CD8-positive, alpha-beta memory T cell (primary cell): ENCODE measurements at regions not wholly inside any gene's neighbourhood (a gene's known extent, or its start where the extent isn't known, plus 50 kb on each side); places are given as distances from the start of the nearest gene placed in this dataset.

Experiments
- CTCF ChIA-PET: fragments of 350-600 bp; sonication (Branson Sonifier 250); formaldehyde crosslinking; loops from one replicate; lab custom pipeline; 2021; ENCODE audit warnings: antibody characterized with exemption; lab: Charles Lee
- POLR2A ChIA-PET: fragments of 350-600 bp; sonication (Branson Sonifier 250); formaldehyde crosslinking; loops from one replicate; lab custom pipeline; 2021; ENCODE audit warnings: antibody characterized with exemption; lab: Charles Lee
- DNase-seq, 5 donors: peaks; one replicate each; pipeline versions ENCODE4 v3.0.0 to v3.0.0-alpha.2; 2020 to 2022; ENCODE audit warnings: mixed read lengths in 1 of 5
- H3K27ac ChIP-seq: one replicate; pipeline ENCODE4 v1.7.0; 2013; ENCODE audit warnings: low read depth, mild to moderate bottlenecking, low read length, moderate library complexity
- H3K27me3 ChIP-seq: 2 replicates; pipeline ENCODE4 v1.7.0; 2013; ENCODE audit warnings: low read length, mild to moderate bottlenecking; ENCODE audit not compliant: insufficient read depth, poor library complexity, severe bottlenecking
- H3K36me3 ChIP-seq: 2 replicates; pipeline ENCODE4 v1.7.0; 2013; ENCODE audit warnings: mild to moderate bottlenecking, low read length, moderate library complexity; ENCODE audit not compliant: insufficient read depth
- H3K4me1 ChIP-seq: 2 replicates; pipeline ENCODE4 v1.7.0; 2013; ENCODE audit warnings: mild to moderate bottlenecking, low read length, moderate library complexity; ENCODE audit not compliant: insufficient read depth
- H3K4me3 ChIP-seq: 2 replicates; pipeline ENCODE4 v1.7.0; 2013; ENCODE audit warnings: mild to moderate bottlenecking, low read length
- H3K9me3 ChIP-seq: 2 replicates; pipeline ENCODE4 v1.7.0; 2013; ENCODE audit warnings: mild to moderate bottlenecking, low read length
- H3K27ac Mint-ChIP-seq, 8 donors: one replicate each; pipeline ENCODE4 v1.8.0; 2020 to 2021; ENCODE audit warnings: mixed read lengths in 8 of 8, mild to moderate bottlenecking in 6 of 8, inconsistent platforms in 3 of 8, moderate library complexity in 3 of 8
- H3K27me3 Mint-ChIP-seq, 2 donors: one replicate each; pipeline ENCODE4 v1.8.0; 2020 to 2021; ENCODE audit warnings: mixed read lengths in 2 of 2, mild to moderate bottlenecking in 1 of 2, moderate library complexity in 1 of 2
- H3K36me3 Mint-ChIP-seq, 3 donors: one replicate each; pipeline ENCODE4 v1.8.0; 2020 to 2021; ENCODE audit warnings: mixed read lengths in 3 of 3, inconsistent platforms in 1 of 3, mild to moderate bottlenecking in 1 of 3
- H3K4me1 Mint-ChIP-seq, 3 donors: one replicate each; pipeline ENCODE4 v1.8.0; 2020 to 2021; ENCODE audit warnings: mixed read lengths in 3 of 3, inconsistent platforms in 1 of 3, mild to moderate bottlenecking in 1 of 3
- H3K4me3 Mint-ChIP-seq, 7 donors: one replicate each; pipeline ENCODE4 v1.8.0; 2020 to 2021; ENCODE audit warnings: mixed read lengths in 7 of 7, mild to moderate bottlenecking in 6 of 7, moderate library complexity in 4 of 7, inconsistent platforms in 2 of 7
- H3K9me3 Mint-ChIP-seq, 5 donors: one replicate each; pipeline ENCODE4 v1.8.0; 2020 to 2022; ENCODE audit warnings: mixed read lengths in 5 of 5, mild to moderate bottlenecking in 3 of 5, moderate library complexity in 2 of 5, inconsistent platforms in 1 of 5

- ChIA-PET POLR2A (no interaction called here), CTCF (interaction anchor here (1.1 kb wide), 1 partner anchor 10 kb away, joined by 5 read pairs; no protein-coding TSS in a partner anchor)
- H3K27me3 ChIP-seq: no peaks in the 10 kb centered on the region
- H3K9me3 ChIP-seq: no peaks in the 10 kb centered on the region
- Mint-ChIP-seq H3K27me3 (peaks cover 0 to 2% of the 10 kb centered on the region in 2 donors), H3K27ac (no peak overlapping the region), H3K4me3 (no peak overlapping the region), H3K9me3 (peaks cover 5 to 18% (median 11%) of the 10 kb centered on the region in 5 donors), H3K36me3 (no peaks in the 10 kb centered on the region), H3K4me1 (no peaks in the 10 kb centered on the region)
- no peak overlapping the region for H3K4me3 ChIP-seq
- no peaks in the 10 kb centered on the region for H3K4me1 ChIP-seq
- H3K36me3 ChIP-seq: no peaks in the 10 kb centered on the region
- H3K27ac ChIP-seq: no peak overlapping the region
- DNase-seq: no peak
Observed at GRCh38 chr7:70940597-70940996, 191.3 kb upstream of the GALNT17 start.

GRCh38 chr7:70942791-70943190, 189.2 kb upstream of the GALNT17 start:
- no peaks in the 10 kb centered on the region for H3K36me3 ChIP-seq
- Mint-ChIP-seq H3K4me3 (no peak overlapping the region), H3K27me3 (peaks cover 0 to 2% of the 10 kb centered on the region in 2 donors), H3K36me3 (no peaks in the 10 kb centered on the region), H3K27ac (no peak overlapping the region), H3K9me3 (peaks cover 2 to 11% (median 8%) of the 10 kb centered on the region in 5 donors), H3K4me1 (no peaks in the 10 kb centered on the region)
- ChIA-PET CTCF (no interaction called here), POLR2A (no interaction called here)
- no peak for DNase-seq
- H3K27me3 ChIP-seq: no peaks in the 10 kb centered on the region
- no peak overlapping the region for H3K4me3 ChIP-seq
- no peak overlapping the region for H3K27ac ChIP-seq
- H3K9me3 ChIP-seq: no peaks in the 10 kb centered on the region
- H3K4me1 ChIP-seq: no peaks in the 10 kb centered on the region

GRCh38 chr7:70944516-70944915, 187.4 kb upstream of the GALNT17 start:
- no peaks in the 10 kb centered on the region for H3K4me1 ChIP-seq
- H3K27me3 ChIP-seq: no peaks in the 10 kb centered on the region
- POLR2A ChIA-PET: no interaction called here
- Mint-ChIP-seq H3K9me3 (peaks cover 5 to 14% (median 9%) of the 10 kb centered on the region in 5 donors), H3K4me3 (no peak overlapping the region), H3K27me3 (peaks cover 0 to 2% of the 10 kb centered on the region in 2 donors), H3K4me1 (no peaks in the 10 kb centered on the region), H3K36me3 (no peaks in the 10 kb centered on the region), H3K27ac (no peak overlapping the region)
- H3K9me3 ChIP-seq: no peaks in the 10 kb centered on the region
- no peaks in the 10 kb centered on the region for H3K36me3 ChIP-seq
- H3K27ac ChIP-seq: no peak overlapping the region
- H3K4me3 ChIP-seq: no peak overlapping the region
- CTCF ChIA-PET: no interaction called here
- DNase-seq: no peak

GRCh38 chr7:70947181-70947580, 184.8 kb upstream of the GALNT17 start:
- H3K9me3 ChIP-seq: no peaks in the 10 kb centered on the region
- H3K36me3 Mint-ChIP-seq: no peaks in the 10 kb centered on the region
- no peak overlapping the region for H3K27ac Mint-ChIP-seq
- no peak for DNase-seq
- H3K4me3 Mint-ChIP-seq: no peak overlapping the region
- H3K27me3 ChIP-seq: no peaks in the 10 kb centered on the region
- no peak overlapping the region for H3K27ac ChIP-seq
- no peaks in the 10 kb centered on the region for H3K36me3 ChIP-seq
- peaks cover 0 to 2% of the 10 kb centered on the region in 2 donors for H3K27me3 Mint-ChIP-seq
- H3K4me3 ChIP-seq: no peak overlapping the region
- POLR2A ChIA-PET: no interaction called here
- no peaks in the 10 kb centered on the region for H3K4me1 ChIP-seq
- CTCF ChIA-PET: no interaction called here
- peaks cover 3 to 15% (median 12%) of the 10 kb centered on the region in 5 donors for H3K9me3 Mint-ChIP-seq
- no peaks in the 10 kb centered on the region for H3K4me1 Mint-ChIP-seq

GRCh38 chr7:70949862-70950261, 182.1 kb upstream of the GALNT17 start:
- no peaks in the 10 kb centered on the region for H3K27me3 Mint-ChIP-seq
- no peak overlapping the region for H3K4me3 ChIP-seq
- CTCF ChIA-PET: no interaction called here

GRCh38 chr7:70951271-70951962, 180.5 kb upstream of the GALNT17 start:
- Mint-ChIP-seq H3K4me3 (no peak overlapping the region), H3K27ac (no peak overlapping the region), H3K4me1 (no peaks in the 10 kb centered on the region), H3K36me3 (no peaks in the 10 kb centered on the region), H3K27me3 (no peaks in the 10 kb centered on the region), H3K9me3 (peaks cover 0 to 13% (median 6%) of the 10 kb centered on the region in 5 donors)
- H3K27me3 ChIP-seq: no peaks in the 10 kb centered on the region
- H3K9me3 ChIP-seq: no peaks in the 10 kb centered on the region
- ChIA-PET CTCF (no interaction called here), POLR2A (no interaction called here)
- H3K36me3 ChIP-seq: no peaks in the 10 kb centered on the region
- H3K27ac ChIP-seq: no peak overlapping the region
- H3K4me3 ChIP-seq: no peak overlapping the region
- H3K4me1 ChIP-seq: no peaks in the 10 kb centered on the region
- no peak for DNase-seq

More at GRCh38 chr7:70949862-70950261, 182.1 kb upstream of the GALNT17 start:
- H3K9me3 Mint-ChIP-seq: peaks cover 0 to 13% (median 6%) of the 10 kb centered on the region in 5 donors
- Histone ChIP-seq H3K36me3 (no peaks in the 10 kb centered on the region), H3K27ac (no peak overlapping the region), H3K9me3 (no peaks in the 10 kb centered on the region), H3K27me3 (no peaks in the 10 kb centered on the region), H3K4me1 (no peaks in the 10 kb centered on the region)
- H3K4me1 Mint-ChIP-seq: no peaks in the 10 kb centered on the region
- no peaks in the 10 kb centered on the region for H3K36me3 Mint-ChIP-seq
- H3K4me3 Mint-ChIP-seq: no peak overlapping the region
- POLR2A ChIA-PET: no interaction called here
- no peak overlapping the region for H3K27ac Mint-ChIP-seq
- no peak for DNase-seq

GRCh38 chr7:70952311-70952710, 179.6 kb upstream of the GALNT17 start:
- no peak for DNase-seq
- ChIA-PET CTCF (no interaction called here), POLR2A (no interaction called here)
- Histone ChIP-seq H3K36me3 (no peaks in the 10 kb centered on the region), H3K9me3 (no peaks in the 10 kb centered on the region), H3K4me3 (no peak overlapping the region), H3K27ac (no peak overlapping the region), H3K27me3 (no peaks in the 10 kb centered on the region), H3K4me1 (no peaks in the 10 kb centered on the region)
- Mint-ChIP-seq H3K27ac (no peak overlapping the region), H3K9me3 (peaks cover 0 to 13% (median 7%) of the 10 kb centered on the region in 5 donors), H3K4me3 (no peak overlapping the region), H3K36me3 (no peaks in the 10 kb centered on the region), H3K27me3 (no peaks in the 10 kb centered on the region), H3K4me1 (no peaks in the 10 kb centered on the region)

GRCh38 chr7:70953331-70953741, 178.6 kb upstream of the GALNT17 start:
- Mint-ChIP-seq H3K4me1 (no peaks in the 10 kb centered on the region), H3K4me3 (no peak overlapping the region), H3K27ac (no peak overlapping the region), H3K9me3 (peaks cover 0 to 13% (median 6%) of the 10 kb centered on the region in 5 donors), H3K36me3 (no peaks in the 10 kb centered on the region), H3K27me3 (no peaks in the 10 kb centered on the region)
- H3K27ac ChIP-seq: no peak overlapping the region
- H3K4me3 ChIP-seq: no peak overlapping the region
- H3K9me3 ChIP-seq: no peaks in the 10 kb centered on the region
- H3K36me3 ChIP-seq: no peaks in the 10 kb centered on the region
- POLR2A ChIA-PET: no interaction called here
- no peaks in the 10 kb centered on the region for H3K27me3 ChIP-seq
- no peak for DNase-seq
- CTCF ChIA-PET: no interaction called here
- H3K4me1 ChIP-seq: no peaks in the 10 kb centered on the region
